ENCODE measurements at regions not wholly inside any gene's neighbourhood (a gene's known extent, or its start where the extent isn't known, plus 50 kb on each side); places are given as distances from the start of the nearest gene placed in this dataset.

- ATAC-seq (no peak), DNase-seq (no peak)
- intact Hi-C loops (cut with DNase I), result no loop called here
- H3K4me1 ChIP-seq, result no peaks in the 10 kb centered on the region
- TF ChIP-seq CTCF (IDR thresholded peaks at IDR 0.05), result no peak
- peaks cover 8% of the 10 kb centered on the region for H3K9me3 ChIP-seq
- H3K4me3 ChIP-seq, result no peak overlapping the region
- no peaks in the 10 kb centered on the region for H3K36me3 ChIP-seq
- no peaks in the 10 kb centered on the region for H3K27me3 ChIP-seq (ENCODE audit: low read depth)
- H3K27ac ChIP-seq, result no peak overlapping the region
Measured at GRCh38 chr4:75235359-75235951, 278.7 kb downstream of the RCHY1 start.

- H3K36me3 ChIP-seq, result no peaks in the 10 kb centered on the region
- DNase-seq (no peak), ATAC-seq (no peak)
- H3K9me3 ChIP-seq, result no peaks in the 10 kb centered on the region
- intact Hi-C loops (cut with DNase I), result no loop called here
- no peak overlapping the region for H3K27ac ChIP-seq
- H3K27me3 ChIP-seq (ENCODE audit: low read depth), result no peaks in the 10 kb centered on the region
- TF ChIP-seq CTCF (IDR thresholded peaks at IDR 0.05), result no peak
- H3K4me1 ChIP-seq, result no peaks in the 10 kb centered on the region
- no peak overlapping the region for H3K4me3 ChIP-seq
Measured at GRCh38 chr4:75232546-75232945, 281.7 kb downstream of the RCHY1 start.

GRCh38 chr4:75229806-75230570, 284.2 kb downstream of the RCHY1 start:
- H3K9me3 ChIP-seq, result no peaks in the 10 kb centered on the region
- intact Hi-C loops (cut with DNase I), result no loop called here
- no peaks in the 10 kb centered on the region for H3K36me3 ChIP-seq
- no peaks in the 10 kb centered on the region for H3K4me1 ChIP-seq
- TF ChIP-seq CTCF (IDR thresholded peaks at IDR 0.05), result no peak
- DNase-seq (no peak), ATAC-seq (no peak)
- H3K27me3 ChIP-seq (ENCODE audit: low read depth), result no peaks in the 10 kb centered on the region
- no peak overlapping the region for H3K27ac ChIP-seq
- no peak overlapping the region for H3K4me3 ChIP-seq

- intact Hi-C loops (cut with DNase I), result no loop called here
- DNase-seq (no peak), ATAC-seq (no peak)
- Histone ChIP-seq H3K4me1 (no peaks in the 10 kb centered on the region), H3K36me3 (no peaks in the 10 kb centered on the region), H3K27me3 (ENCODE audit: low read depth) (no peaks in the 10 kb centered on the region), H3K27ac (no peak overlapping the region), H3K4me3 (no peak overlapping the region), H3K9me3 (no peaks in the 10 kb centered on the region)
- no peak for TF ChIP-seq CTCF (IDR thresholded peaks at IDR 0.05)
Measured at GRCh38 chr4:75213480-75213879, 280.6 kb downstream of the PARM1 start.

- no peak overlapping the region for H3K4me3 ChIP-seq
- no peak for ATAC-seq
- DNase-seq, result no peak
- intact Hi-C loops (cut with DNase I), result no loop called here
- H3K9me3 ChIP-seq, result no peaks in the 10 kb centered on the region
- TF ChIP-seq CTCF (IDR thresholded peaks at IDR 0.05), result no peak
- no peaks in the 10 kb centered on the region for H3K27me3 ChIP-seq (ENCODE audit: low read depth)
- no peak overlapping the region for H3K27ac ChIP-seq
- H3K36me3 ChIP-seq, result no peaks in the 10 kb centered on the region
- no peaks in the 10 kb centered on the region for H3K4me1 ChIP-seq
Measured at GRCh38 chr4:75211422-75211821, 278.5 kb downstream of the PARM1 start.

Data from lower lobe of right lung (tissue), 2 donors.